Esophagus muscularis mucosa (tissue), 4 donors: ENCODE measurements at regions not wholly inside any gene's neighbourhood (a gene's known extent, or its start where the extent isn't known, plus 50 kb on each side); places are given as distances from the start of the nearest gene placed in this dataset.

Experiments used
- DNase-seq: peaks from one replicate; pipeline ENCODE4 v3.0.0-alpha.2; 2017; ENCODE audit errors: extremely low spot score
- H3K27ac ChIP-seq, 4 donors: fragments of 200-600 bp; sonication (generic); replicated peaks in 1 of 4; 1 replicate in 3 of 4; 2 replicates in 1 of 4; pipeline ENCODE4 v1.5.1; 2016 to 2019; ENCODE audit warnings: mild to moderate bottlenecking in 1 of 4
- H3K27me3 ChIP-seq, 4 donors: fragments of 200-600 bp; sonication (generic); one replicate each; pipeline versions ENCODE4 v1.5.1 to v1.6.0; 2016 to 2019
- H3K36me3 ChIP-seq, 4 donors: fragments of 200-600 bp; sonication (generic); one replicate each; pipeline ENCODE4 v1.5.1; 2016 to 2019
- H3K4me1 ChIP-seq, 4 donors: fragments of 200-600 bp; sonication (generic); one replicate each; pipeline ENCODE4 v1.5.1; 2016 to 2019
- H3K4me3 ChIP-seq, 4 donors: fragments of 200-600 bp; sonication (generic); 1 replicate in 2 of 4; 2 replicates in 2 of 4; pipeline ENCODE4 v1.5.1; 2016 to 2019; ENCODE audit warnings: mild to moderate bottlenecking in 4 of 4, moderate library complexity in 1 of 4
- H3K9me3 ChIP-seq, 4 donors: fragments of 200-600 bp; sonication (generic); 1 replicate in 3 of 4; 2 replicates in 1 of 4; pipeline ENCODE4 v1.5.1; 2016 to 2019
- EP300 ChIP-seq: sonication (generic); formaldehyde crosslinking; IDR thresholded peaks from one replicate; pipeline ENCODE4 v1.6.1; 2017; ENCODE audit warnings: antibody characterized with exemption
- POLR2A ChIP-seq: fragments of 450-650 bp; IDR thresholded peaks from one replicate; pipeline ENCODE4 v1.6.1; 2017; ENCODE audit warnings: antibody characterized with exemption, moderate library complexity, mild to moderate bottlenecking, low read depth
- POLR2AphosphoS5 ChIP-seq, 2 donors: sonication (generic); formaldehyde crosslinking; IDR thresholded peaks; one replicate each; pipeline ENCODE4 v1.6.1; 2017; ENCODE audit warnings: antibody characterized with exemption in 2 of 2
- WGBS: methylation state at CpG from one replicate; pipeline ENCODE4 v1.1.5; 2018; 5-methylcytosine and 5-hydroxymethylcytosine counted together
- intact Hi-C: fragments of 100-400 bp; cut with DNase I; formaldehyde crosslinking; loops from one replicate; pipeline ENCODE4 v1.15.1; 2023
- TF ChIP-seq, protein P1 (sequence below), 3 experiments: fragments of 200-600 bp in 2 of 3; fragments of 450-650 bp in 1 of 3; sonication (generic) in 2 of 3; IDR thresholded peaks; one replicate each; pipeline ENCODE4 v1.5.1; 2017 to 2019; ENCODE audit warnings: antibody characterized with exemption in 3 of 3, mild to moderate bottlenecking in 2 of 3, moderate library complexity in 1 of 3

DNA sequence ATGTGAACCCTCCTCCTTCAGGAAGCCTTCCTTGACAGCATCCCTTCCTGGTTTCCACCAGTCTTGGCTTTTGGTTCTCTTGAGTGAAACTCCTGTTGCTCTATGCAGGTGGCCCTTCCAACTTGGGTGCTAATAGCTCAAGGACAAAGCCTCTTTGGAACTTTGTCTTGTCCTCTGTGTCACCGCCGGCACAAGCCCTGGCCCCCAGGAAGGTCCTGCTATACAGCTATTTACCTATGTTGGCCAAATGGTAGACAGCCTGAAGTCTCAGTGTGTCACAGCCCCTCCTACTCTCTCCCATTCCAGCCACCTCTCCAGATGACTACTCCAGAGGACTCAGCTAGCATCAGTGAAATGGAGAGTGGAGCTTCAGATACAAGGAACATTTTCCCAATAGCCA is 94.7 kb upstream of the ZNF618 start:
- Histone ChIP-seq H3K9me3 (peaks cover 0 to 8% (median 2%) of the 10 kb centered on the region in 4 donors), H3K4me1 (no peaks in the 10 kb centered on the region), H3K36me3 (no peaks in the 10 kb centered on the region), H3K27me3 (peaks cover 0 to 15% (median 0%) of the 10 kb centered on the region in 4 donors), H3K4me3 (no peak overlapping the region), H3K27ac (no peak overlapping the region)
- peak; percentile 88 for DNase-seq
- intact Hi-C loops = no loop called here
- 84% methylated on average over 2 of the region's 2 CpGs for WGBS
- TF ChIP-seq POLR2A = no peak
- no peak for TF ChIP-seq EP300
- TF ChIP-seq, protein P1, sequence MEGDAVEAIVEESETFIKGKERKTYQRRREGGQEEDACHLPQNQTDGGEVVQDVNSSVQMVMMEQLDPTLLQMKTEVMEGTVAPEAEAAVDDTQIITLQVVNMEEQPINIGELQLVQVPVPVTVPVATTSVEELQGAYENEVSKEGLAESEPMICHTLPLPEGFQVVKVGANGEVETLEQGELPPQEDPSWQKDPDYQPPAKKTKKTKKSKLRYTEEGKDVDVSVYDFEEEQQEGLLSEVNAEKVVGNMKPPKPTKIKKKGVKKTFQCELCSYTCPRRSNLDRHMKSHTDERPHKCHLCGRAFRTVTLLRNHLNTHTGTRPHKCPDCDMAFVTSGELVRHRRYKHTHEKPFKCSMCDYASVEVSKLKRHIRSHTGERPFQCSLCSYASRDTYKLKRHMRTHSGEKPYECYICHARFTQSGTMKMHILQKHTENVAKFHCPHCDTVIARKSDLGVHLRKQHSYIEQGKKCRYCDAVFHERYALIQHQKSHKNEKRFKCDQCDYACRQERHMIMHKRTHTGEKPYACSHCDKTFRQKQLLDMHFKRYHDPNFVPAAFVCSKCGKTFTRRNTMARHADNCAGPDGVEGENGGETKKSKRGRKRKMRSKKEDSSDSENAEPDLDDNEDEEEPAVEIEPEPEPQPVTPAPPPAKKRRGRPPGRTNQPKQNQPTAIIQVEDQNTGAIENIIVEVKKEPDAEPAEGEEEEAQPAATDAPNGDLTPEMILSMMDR (IDR thresholded peaks at IDR 0.05) = no peak
- no peak for TF ChIP-seq POLR2AphosphoS5 (IDR thresholded peaks at IDR 0.05)

DNA sequence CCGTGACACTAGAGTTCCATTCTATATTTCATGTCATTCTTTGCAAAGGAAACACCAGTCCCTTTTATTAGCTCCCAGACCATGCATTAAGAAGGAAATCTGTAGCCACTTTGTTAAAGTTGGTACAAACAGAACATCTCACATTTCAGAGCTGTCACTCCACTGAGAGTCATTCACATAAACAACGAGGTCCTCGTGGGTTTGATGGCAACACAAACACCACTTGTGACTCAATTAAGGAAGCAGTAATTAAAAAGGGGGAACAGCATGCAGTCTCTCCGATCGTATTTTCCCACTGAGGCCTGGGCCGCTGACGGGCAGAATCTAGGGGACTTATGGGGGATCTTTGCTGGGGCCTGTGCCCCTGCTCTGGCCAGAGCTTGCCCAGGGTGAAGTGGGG is 94.2 kb upstream of the ZNF618 start:
- H3K27me3 ChIP-seq = peaks cover 0 to 15% (median 0%) of the 10 kb centered on the region in 4 donors
- no peaks in the 10 kb centered on the region for H3K36me3 ChIP-seq
- TF ChIP-seq POLR2AphosphoS5 (IDR thresholded peaks at IDR 0.05) = no peak
- TF ChIP-seq, protein P1 (IDR thresholded peaks at IDR 0.05) = no peak
- TF ChIP-seq EP300 = no peak
- no peak for TF ChIP-seq POLR2A
- no peak overlapping the region for H3K4me3 ChIP-seq
- 80% methylated on average over 7 of the region's 7 CpGs for WGBS
- no peak for DNase-seq
- H3K9me3 ChIP-seq = peaks cover 0 to 8% (median 2%) of the 10 kb centered on the region in 4 donors
- no peak overlapping the region for H3K27ac ChIP-seq
- H3K4me1 ChIP-seq = no peaks in the 10 kb centered on the region
- intact Hi-C loops = no loop called here

DNA sequence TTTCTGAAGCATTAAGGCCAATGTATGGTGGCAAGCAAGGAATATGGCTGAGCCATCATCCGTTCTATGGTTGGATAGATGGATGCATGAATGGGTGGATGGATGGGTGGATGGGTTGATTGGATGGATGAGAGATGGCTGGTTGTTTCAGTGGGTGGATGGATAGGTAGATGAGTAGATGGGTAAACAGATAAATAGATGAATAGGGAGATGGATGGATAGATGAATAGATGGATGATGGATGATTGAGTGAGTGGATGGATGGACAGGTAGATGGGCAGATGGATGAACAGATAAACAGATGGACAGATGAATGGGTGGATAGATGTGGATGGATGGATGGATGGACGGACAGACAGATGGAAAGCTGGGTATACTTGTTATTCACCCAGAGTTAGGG is 92.6 kb upstream of the ZNF618 start:
- intact Hi-C loops = no loop called here
- Histone ChIP-seq H3K4me1 (no peaks in the 10 kb centered on the region), H3K36me3 (no peaks in the 10 kb centered on the region), H3K27ac (no peak overlapping the region), H3K4me3 (no peak overlapping the region), H3K27me3 (peaks cover 0 to 22% (median 0%) of the 10 kb centered on the region in 4 donors), H3K9me3 (peaks cover 0 to 3% (median 0%) of the 10 kb centered on the region in 4 donors)
- WGBS = 61% methylated on average over 2 of the region's 2 CpGs
- DNase-seq = no peak
- TF ChIP-seq, protein P1 (IDR thresholded peaks at IDR 0.05) = no peak
- TF ChIP-seq POLR2A (no peak), POLR2AphosphoS5 (IDR thresholded peaks at IDR 0.05) (no peak), EP300 (no peak)

DNA sequence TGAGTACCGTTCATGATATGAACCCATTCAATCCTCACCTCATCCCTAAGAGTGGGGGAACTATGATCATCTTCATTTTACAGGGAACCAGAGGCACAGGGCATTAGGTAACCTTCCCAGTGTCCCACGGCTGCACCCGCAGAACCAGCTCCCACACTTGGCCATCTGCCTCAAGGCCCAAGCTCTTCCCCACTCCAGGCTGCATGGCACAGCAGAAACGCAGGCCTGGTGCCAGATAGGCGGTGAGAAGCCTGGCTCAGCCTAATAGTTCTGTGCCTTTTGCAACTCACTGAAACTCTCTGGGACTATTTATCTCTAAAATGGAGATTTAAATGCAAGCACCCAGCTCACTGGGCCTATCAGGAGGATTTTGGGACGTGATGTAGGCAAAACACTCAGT is 90.8 kb upstream of the ZNF618 start:
- H3K4me1 ChIP-seq = no peaks in the 10 kb centered on the region
- no peaks in the 10 kb centered on the region for H3K9me3 ChIP-seq
- no peak overlapping the region for H3K4me3 ChIP-seq
- WGBS = 84% methylated on average over 6 of the region's 6 CpGs
- intact Hi-C loops = no loop called here
- DNase-seq = no peak
- TF ChIP-seq, protein P1 (IDR thresholded peaks at IDR 0.05) = no peak
- TF ChIP-seq EP300 (no peak), POLR2A (no peak), POLR2AphosphoS5 (IDR thresholded peaks at IDR 0.05) (no peak)
- peaks cover 0 to 22% (median 0%) of the 10 kb centered on the region in 4 donors for H3K27me3 ChIP-seq
- no peaks in the 10 kb centered on the region for H3K36me3 ChIP-seq
- no peak overlapping the region for H3K27ac ChIP-seq

DNA sequence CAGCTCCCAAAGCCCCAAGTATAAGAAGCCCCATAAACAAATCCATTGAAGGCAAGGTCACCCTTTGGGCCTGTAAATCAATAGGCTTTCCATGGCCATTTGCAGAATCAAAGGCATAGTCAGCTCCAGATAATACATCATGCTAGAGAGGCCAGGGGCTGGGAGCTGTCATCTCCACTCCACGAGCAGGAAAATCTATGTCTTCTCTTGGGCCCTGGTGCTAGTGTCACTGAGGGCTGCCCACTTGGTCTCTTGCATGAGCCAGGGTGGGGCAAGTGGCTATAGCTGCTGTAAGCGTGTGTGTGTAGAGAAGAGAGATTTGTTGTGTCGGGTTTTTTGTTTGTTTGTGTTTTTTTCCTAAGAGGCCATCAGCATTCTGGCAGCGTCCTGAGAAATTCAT is 90.0 kb upstream of the ZNF618 start:
- Histone ChIP-seq H3K36me3 (no peaks in the 10 kb centered on the region), H3K27ac (no peak overlapping the region), H3K27me3 (peaks cover 0 to 27% (median 0%) of the 10 kb centered on the region in 4 donors), H3K4me1 (no peaks in the 10 kb centered on the region), H3K4me3 (no peak overlapping the region), H3K9me3 (peaks cover 0 to 2% (median 0%) of the 10 kb centered on the region in 4 donors)
- TF ChIP-seq, protein P1 (IDR thresholded peaks at IDR 0.05) = no peak
- TF ChIP-seq POLR2AphosphoS5 (IDR thresholded peaks at IDR 0.05) = no peak
- TF ChIP-seq EP300 = no peak
- TF ChIP-seq POLR2A = no peak
- intact Hi-C loops = no loop called here
- 69% methylated on average over 4 of the region's 4 CpGs for WGBS
- DNase-seq = no peak
